ENCODE measurements at regions not wholly inside any gene's neighbourhood (a gene's known extent, or its start where the extent isn't known, plus 50 kb on each side); places are given as distances from the start of the nearest gene placed in this dataset.

GRCh38 chr3:31358473-31359070, 174.2 kb upstream of the STT3B start:
- ChIA-PET POLR2A (no interaction called here), CTCF (interaction anchor here (1.3 kb wide), 1 partner anchor 174 kb away, joined by 3 read pairs; no protein-coding TSS in a partner anchor)
- no peak overlapping the region for H3K27ac Mint-ChIP-seq
- H3K27me3 Mint-ChIP-seq, result no peaks in the 10 kb centered on the region
- H3K36me3 Mint-ChIP-seq (ENCODE audit: low read depth), result peaks cover 8% of the 10 kb centered on the region
- no peak overlapping the region for H3K4me3 Mint-ChIP-seq
- peaks cover 17% of the 10 kb centered on the region for H3K9me3 Mint-ChIP-seq
- no peak for DNase-seq
- peaks cover 15% of the 10 kb centered on the region for H3K4me1 Mint-ChIP-seq

GRCh38 chr3:31361371-31362273, 171.1 kb upstream of the STT3B start:
- Mint-ChIP-seq H3K9me3 (peaks cover 14% of the 10 kb centered on the region), H3K36me3 (ENCODE audit: low read depth) (no peaks in the 10 kb centered on the region), H3K27me3 (no peaks in the 10 kb centered on the region), H3K4me1 (peaks cover 18% of the 10 kb centered on the region), H3K4me3 (no peak overlapping the region), H3K27ac (no peak overlapping the region)
- CTCF ChIA-PET, result no interaction called here
- no peak for DNase-seq
- POLR2A ChIA-PET, result no interaction called here

- no peaks in the 10 kb centered on the region for H3K27me3 Mint-ChIP-seq
- POLR2A ChIA-PET, result no interaction called here
- H3K4me1 Mint-ChIP-seq, result peaks cover 5% of the 10 kb centered on the region
- no peak overlapping the region for H3K27ac Mint-ChIP-seq
- CTCF ChIA-PET, result interaction anchor here (0.9 to 1.5 kb wide), 2 partner anchors 10 to 16 kb away, joined by 3 to 4 read pairs; no protein-coding TSS in a partner anchor
- no peaks in the 10 kb centered on the region for H3K36me3 Mint-ChIP-seq (ENCODE audit: low read depth)
- peaks cover 17% of the 10 kb centered on the region for H3K9me3 Mint-ChIP-seq
- no peak for DNase-seq
- no peak overlapping the region for H3K4me3 Mint-ChIP-seq
Measured at GRCh38 chr3:31364188-31364587, 168.5 kb upstream of the STT3B start.

GRCh38 chr3:31364711-31365110, 168.0 kb upstream of the STT3B start:
- no peak for DNase-seq
- Mint-ChIP-seq H3K27ac (no peak overlapping the region), H3K4me1 (peaks cover 11% of the 10 kb centered on the region), H3K4me3 (no peak overlapping the region), H3K9me3 (peaks cover 21% of the 10 kb centered on the region), H3K27me3 (no peaks in the 10 kb centered on the region), H3K36me3 (ENCODE audit: low read depth) (no peaks in the 10 kb centered on the region)
- ChIA-PET CTCF (interaction anchor here (1.5 kb wide), 1 partner anchor 9 kb away, joined by 4 read pairs; no protein-coding TSS in a partner anchor), POLR2A (no interaction called here)

GRCh38 chr3:31367518-31367917, 165.2 kb upstream of the STT3B start:
- Mint-ChIP-seq H3K4me3 (no peak overlapping the region), H3K27ac (no peak overlapping the region), H3K4me1 (peaks cover 18% of the 10 kb centered on the region), H3K9me3 (peaks cover 18% of the 10 kb centered on the region), H3K27me3 (no peaks in the 10 kb centered on the region), H3K36me3 (ENCODE audit: low read depth) (peaks cover 1% of the 10 kb centered on the region)
- DNase-seq, result no peak
- POLR2A ChIA-PET, result no interaction called here
- CTCF ChIA-PET, result interaction anchor here (0.7 to 1.8 kb wide), 2 partner anchors 7 to 11 kb away, joined by 3 to 4 read pairs; no protein-coding TSS in a partner anchor

GRCh38 chr3:31369637-31370379, 162.9 kb upstream of the STT3B start:
- Mint-ChIP-seq H3K36me3 (ENCODE audit: low read depth) (peaks cover 1% of the 10 kb centered on the region), H3K27me3 (no peaks in the 10 kb centered on the region), H3K4me1 (peaks cover 18% of the 10 kb centered on the region), H3K27ac (no peak overlapping the region), H3K9me3 (peaks cover 12% of the 10 kb centered on the region), H3K4me3 (no peak overlapping the region)
- no peak for DNase-seq
- ChIA-PET POLR2A (no interaction called here), CTCF (interaction anchor here (1.0 kb wide), 1 partner anchor 399 kb away, joined by 3 read pairs; no protein-coding TSS in a partner anchor)

- Mint-ChIP-seq H3K27ac (no peak overlapping the region), H3K4me3 (no peak overlapping the region), H3K36me3 (ENCODE audit: low read depth) (peaks cover 1% of the 10 kb centered on the region), H3K9me3 (peaks cover 12% of the 10 kb centered on the region), H3K4me1 (peaks cover 16% of the 10 kb centered on the region), H3K27me3 (no peaks in the 10 kb centered on the region)
- ChIA-PET CTCF (interaction anchor here (1.0 kb wide), 1 partner anchor 398 kb away, joined by 3 read pairs; no protein-coding TSS in a partner anchor), POLR2A (no interaction called here)
- no peak for DNase-seq
Measured at GRCh38 chr3:31370380-31370666, 162.4 kb upstream of the STT3B start.

- Mint-ChIP-seq H3K36me3 (ENCODE audit: low read depth) (peaks cover 1% of the 10 kb centered on the region), H3K4me3 (no peak overlapping the region), H3K9me3 (peaks cover 12% of the 10 kb centered on the region), H3K4me1 (peaks cover 15% of the 10 kb centered on the region), H3K27ac (no peak overlapping the region), H3K27me3 (no peaks in the 10 kb centered on the region)
- POLR2A ChIA-PET, result no interaction called here
- DNase-seq, result no peak
- CTCF ChIA-PET, result interaction anchor here (1.0 kb wide), 1 partner anchor 398 kb away, joined by 3 read pairs; no protein-coding TSS in a partner anchor
Measured at GRCh38 chr3:31370681-31371080, 162.0 kb upstream of the STT3B start.

- Mint-ChIP-seq H3K9me3 (peaks cover 8% of the 10 kb centered on the region), H3K27me3 (no peaks in the 10 kb centered on the region), H3K4me3 (no peak overlapping the region), H3K36me3 (ENCODE audit: low read depth) (peaks cover 1% of the 10 kb centered on the region), H3K27ac (no peak overlapping the region), H3K4me1 (peaks cover 17% of the 10 kb centered on the region)
- no peak for DNase-seq
- ChIA-PET CTCF (no interaction called here), POLR2A (no interaction called here)
Measured at GRCh38 chr3:31371484-31372177, 161.1 kb upstream of the STT3B start.

- Mint-ChIP-seq H3K27ac (no peak overlapping the region), H3K4me3 (no peak overlapping the region), H3K9me3 (peaks cover 3% of the 10 kb centered on the region), H3K4me1 (peaks cover 27% of the 10 kb centered on the region), H3K36me3 (ENCODE audit: low read depth) (peaks cover 1% of the 10 kb centered on the region), H3K27me3 (no peaks in the 10 kb centered on the region)
- DNase-seq, result no peak
- ChIA-PET POLR2A (no interaction called here), CTCF (interaction anchor here (0.6 to 1.1 kb wide), 2 partner anchors 9 to 1121 kb away, joined by 3 to 4 read pairs; no protein-coding TSS in a partner anchor)
Measured at GRCh38 chr3:31373681-31374080, 159.0 kb upstream of the STT3B start.

GRCh38 chr3:31377045-31377642, 155.6 kb upstream of the STT3B start:
- ChIA-PET POLR2A (interaction anchor here (0.7 kb wide), 1 partner anchor 156 kb away, joined by 4 read pairs; the partner anchor contains the start of gene STT3B), CTCF (interaction anchor here (0.5 to 1.4 kb wide), 4 partner anchors 13 to 39 kb away, joined by 3 to 4 read pairs (median 3); no protein-coding TSS in a partner anchor)
- Mint-ChIP-seq H3K4me1 (peaks cover 12% of the 10 kb centered on the region), H3K4me3 (no peak overlapping the region), H3K9me3 (no peaks in the 10 kb centered on the region), H3K27ac (no peak overlapping the region), H3K27me3 (no peaks in the 10 kb centered on the region), H3K36me3 (ENCODE audit: low read depth) (no peaks in the 10 kb centered on the region)
- DNase-seq, result peak; percentile 25

GRCh38 chr3:31378231-31378630, 154.5 kb upstream of the STT3B start:
- POLR2A ChIA-PET, result no interaction called here
- no peaks in the 10 kb centered on the region for H3K9me3 Mint-ChIP-seq
- no peak overlapping the region for H3K27ac Mint-ChIP-seq
- H3K4me1 Mint-ChIP-seq, result peaks cover 12% of the 10 kb centered on the region
- DNase-seq, result no peak
- CTCF ChIA-PET, result interaction anchor here (0.8 to 1.6 kb wide), 4 partner anchors 11 to 20 kb away, joined by 3 to 4 read pairs (median 3); no protein-coding TSS in a partner anchor
- H3K4me3 Mint-ChIP-seq, result no peak overlapping the region
- no peaks in the 10 kb centered on the region for H3K27me3 Mint-ChIP-seq
- no peaks in the 10 kb centered on the region for H3K36me3 Mint-ChIP-seq (ENCODE audit: low read depth)

Data from activated CD4-positive, alpha-beta T cell treated with anti-CD3 and anti-CD28 coated beads, Interleukin-2, amount 10 ng/mL, durations not matched to agents 7 days and 5 days (primary cell).